HCT116 (cell line): ENCODE measurements at regions not wholly inside any gene's neighbourhood (a gene's known extent, or its start where the extent isn't known, plus 50 kb on each side); places are given as distances from the start of the nearest gene placed in this dataset.
A peak's percentile ranks its signal among the peaks of the same experiment; 100 is the strongest.

ENCODE experiments used
- CTCF ChIP-seq, 3 experiments: fragments of 200-600 bp in 1 of 3; sonication (generic) in 1 of 3; IDR thresholded peaks in 2 of 3; conservative IDR thresholded peaks in 1 of 3; 2 replicates each; pipeline ENCODE4 v1.5.1; 2012 to 2017; ENCODE audit warnings: low read depth in 2 of 3, low read length in 2 of 3, antibody characterized with exemption in 1 of 3, borderline replicate concordance in 1 of 3, control low read depth in 1 of 3, mild to moderate bottlenecking in 1 of 3, mixed read lengths in 1 of 3, mixed run types in 1 of 3, moderate library complexity in 1 of 3; ENCODE audit not compliant: insufficient read depth in 1 of 3
- EZH2phosphoT487 ChIP-seq: fragments of 200-600 bp; IDR thresholded peaks from 2 replicates; pipeline ENCODE4 v1.6.1; 2018; ENCODE audit warnings: antibody characterized with exemption, borderline replicate concordance
- POLR2AphosphoS5 ChIP-seq: IDR thresholded peaks from 2 replicates; pipeline ENCODE4 v1.6.1; 2011; ENCODE audit warnings: mild to moderate bottlenecking, low read depth, low read length, moderate library complexity
- YY1 ChIP-seq: IDR thresholded peaks from 2 replicates; pipeline ENCODE4 v1.6.1; 2011; ENCODE audit warnings: low read length, low read depth, moderate library complexity, mild to moderate bottlenecking; ENCODE audit not compliant: insufficient replicate concordance; ENCODE audit errors: extremely low read depth

DNA sequence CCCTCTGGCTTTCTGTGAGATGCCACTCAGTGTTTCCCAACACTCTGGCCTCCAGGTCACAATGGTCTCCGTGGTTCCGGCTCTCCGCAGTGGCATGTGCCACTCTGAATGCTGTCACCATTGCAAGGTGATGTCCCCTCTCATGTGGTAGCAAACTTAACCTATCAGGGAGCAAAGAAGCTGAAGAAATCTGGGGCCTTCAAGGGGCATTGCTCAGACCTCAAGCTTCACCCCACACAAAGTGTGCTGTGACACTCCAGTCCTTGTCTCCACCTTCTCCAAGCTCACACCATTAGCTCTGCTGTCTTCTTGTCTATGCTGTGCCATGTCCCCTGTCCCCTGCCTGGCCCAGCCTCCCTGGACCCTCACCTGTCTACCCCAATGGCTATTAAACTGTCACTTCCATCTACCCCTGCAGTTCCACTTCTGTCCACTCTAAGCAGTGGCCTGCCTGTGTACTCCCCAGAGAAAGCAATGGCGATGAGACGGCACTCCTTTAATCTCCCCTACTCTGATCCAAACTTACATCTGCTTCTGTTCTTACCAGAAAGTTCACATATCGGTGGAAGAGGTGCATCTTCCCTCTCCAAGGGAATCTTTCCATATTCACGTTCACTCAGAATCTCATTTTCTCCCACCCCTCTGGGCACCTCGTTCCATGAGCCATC is 93.7 kb downstream of the DHRS2 start:
- TF ChIP-seq EZH2phosphoT487 = no peak
- TF ChIP-seq CTCF (IDR thresholded peaks at IDR 0.05 in 2 of 3, conservative IDR thresholded peaks at IDR 0.05 in 1 of 3; ENCODE audit: borderline replicate concordance in 1 of 3, insufficient read depth in 1 of 3, low read depth in 2 of 3, low read length in 2 of 3) = peak in 2 of 3 experiments; percentile 35 to 53; a peak in 4 of 6 replicates
- TF ChIP-seq POLR2AphosphoS5 = no peak
- no peak for TF ChIP-seq YY1
